ENCODE measurements at regions not wholly inside any gene's neighbourhood (a gene's known extent, or its start where the extent isn't known, plus 50 kb on each side); places are given as distances from the start of the nearest gene placed in this dataset.

- peaks cover 46 to 68% of the 10 kb centered on the region in 2 donors for H3K4me1 ChIP-seq (ENCODE audit: control insufficient read depth in 1 of 2, low read depth in 2 of 2)
- no peak for TF ChIP-seq CTCF (IDR thresholded peaks at IDR 0.05)
- no peak for ATAC-seq (ENCODE audit: insufficient number of reproducible peaks, low FRiP score, low read depth)
These were observed 102.8 kb upstream of the TMEM170B start for GRCh38 chr6:11434565-11435326.

GRCh38 chr6:11433860-11434259 lies 103.7 kb upstream of the TMEM170B start:
- Histone ChIP-seq H3K4me3 (no peak overlapping the region), H3K27ac (peak overlapping the region; percentile 94), H3K9me3 (no peaks in the 10 kb centered on the region), H3K4me1 (ENCODE audit: control insufficient read depth in 1 of 2, low read depth in 2 of 2) (peaks cover 51 to 77% of the 10 kb centered on the region in 2 donors), H3K36me3 (no peaks in the 10 kb centered on the region), H3K27me3 (replicated peaks; ENCODE audit: insufficient read depth) (no peaks in the 10 kb centered on the region)
- no peak for TF ChIP-seq CTCF (IDR thresholded peaks at IDR 0.05)
- DNase-seq (ENCODE audit: low spot score) = no peak
- no peak for ATAC-seq (ENCODE audit: insufficient number of reproducible peaks, low FRiP score, low read depth)

More at GRCh38 chr6:11434565-11435326, 102.8 kb upstream of the TMEM170B start:
- Histone ChIP-seq H3K27ac (peak overlapping the region; percentile 94), H3K9me3 (no peaks in the 10 kb centered on the region), H3K36me3 (no peaks in the 10 kb centered on the region), H3K4me3 (no peak overlapping the region), H3K27me3 (replicated peaks; ENCODE audit: insufficient read depth) (no peaks in the 10 kb centered on the region)
- DNase-seq (ENCODE audit: low spot score) = peak; percentile 16

- peaks cover 51 to 82% of the 10 kb centered on the region in 2 donors for H3K4me1 ChIP-seq (ENCODE audit: control insufficient read depth in 1 of 2, low read depth in 2 of 2)
- H3K4me3 ChIP-seq = no peak overlapping the region
- peak overlapping the region; percentile 94 for H3K27ac ChIP-seq
- H3K36me3 ChIP-seq = no peaks in the 10 kb centered on the region
- no peaks in the 10 kb centered on the region for H3K27me3 ChIP-seq (replicated peaks; ENCODE audit: insufficient read depth)
- no peaks in the 10 kb centered on the region for H3K9me3 ChIP-seq
- ATAC-seq (ENCODE audit: insufficient number of reproducible peaks, low FRiP score, low read depth) = peak; percentile 91
- no peak for DNase-seq (ENCODE audit: low spot score)
- no peak for TF ChIP-seq CTCF (IDR thresholded peaks at IDR 0.05)
These were observed 104.7 kb upstream of the TMEM170B start for GRCh38 chr6:11432713-11433450.

- H3K27ac ChIP-seq = peak overlapping the region; percentile 92 to 94
- no peaks in the 10 kb centered on the region for H3K36me3 ChIP-seq
- no peak for TF ChIP-seq CTCF (IDR thresholded peaks at IDR 0.05)
- no peak for DNase-seq (ENCODE audit: low spot score)
- H3K9me3 ChIP-seq = no peaks in the 10 kb centered on the region
- no peaks in the 10 kb centered on the region for H3K27me3 ChIP-seq (replicated peaks; ENCODE audit: insufficient read depth)
- no peak overlapping the region for H3K4me3 ChIP-seq
- no peak for ATAC-seq (ENCODE audit: insufficient number of reproducible peaks, low FRiP score, low read depth)
- peaks cover 48 to 83% of the 10 kb centered on the region in 2 donors for H3K4me1 ChIP-seq (ENCODE audit: control insufficient read depth in 1 of 2, low read depth in 2 of 2)
These were observed 105.5 kb upstream of the TMEM170B start for GRCh38 chr6:11432091-11432490.

GRCh38 chr6:11431455-11431937 lies 106.1 kb upstream of the TMEM170B start:
- H3K4me1 ChIP-seq (ENCODE audit: control insufficient read depth in 1 of 2, low read depth in 2 of 2) = peaks cover 54 to 89% of the 10 kb centered on the region in 2 donors
- DNase-seq (ENCODE audit: low spot score) = no peak
- H3K9me3 ChIP-seq = no peaks in the 10 kb centered on the region
- TF ChIP-seq CTCF (IDR thresholded peaks at IDR 0.05) = no peak
- ATAC-seq (ENCODE audit: insufficient number of reproducible peaks, low FRiP score, low read depth) = no peak
- H3K4me3 ChIP-seq = no peak overlapping the region
- peak overlapping the region; percentile 92 to 94 for H3K27ac ChIP-seq
- no peaks in the 10 kb centered on the region for H3K36me3 ChIP-seq
- H3K27me3 ChIP-seq (replicated peaks; ENCODE audit: insufficient read depth) = no peaks in the 10 kb centered on the region
